ENCODE measurements at regions not wholly inside any gene's neighbourhood (a gene's known extent, or its start where the extent isn't known, plus 50 kb on each side); places are given as distances from the start of the nearest gene placed in this dataset.

DNA sequence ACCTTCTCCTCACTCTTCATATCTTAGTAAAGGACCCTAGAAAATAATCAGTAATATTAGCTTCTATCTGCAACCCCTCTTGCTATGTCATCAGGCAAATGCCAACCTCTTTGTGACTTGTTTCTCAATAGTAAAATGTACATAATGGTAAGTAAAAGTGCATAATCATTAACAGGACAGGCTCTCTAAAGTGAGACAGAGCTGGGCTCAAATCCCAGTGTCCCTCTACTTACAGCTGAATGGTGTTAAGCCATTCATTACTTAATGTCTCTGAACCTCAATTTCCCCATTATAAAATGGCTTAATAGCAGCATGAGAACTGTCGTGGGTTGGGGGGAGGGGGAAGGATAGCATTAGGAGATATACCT lies 62.6 kb upstream of the ATP11B start:
- Histone ChIP-seq H3K27ac (ENCODE audit: low read depth, low read length) (no peak overlapping the region), H3K36me3 (ENCODE audit: control insufficient read depth in 2 of 3, insufficient read depth in 3 of 3, low read length in 3 of 3) (no peaks in the 10 kb centered on the region), H3K4me1 (ENCODE audit: control insufficient read depth in 2 of 2, insufficient read depth in 2 of 2, low read length in 2 of 2) (no peaks in the 10 kb centered on the region), H3K27me3 (ENCODE audit: control insufficient read depth in 2 of 2, insufficient read depth in 2 of 2, low read length in 2 of 2) (no peaks in the 10 kb centered on the region), H3K9me3 (ENCODE audit: control insufficient read depth in 2 of 3, low read length in 3 of 3) (no peaks in the 10 kb centered on the region), H3K4me3 (ENCODE audit: low read length) (no peak overlapping the region)
- ChIA-PET POLR2A (interaction anchor here (0.6 kb wide), 1 partner anchor 146 kb away, joined by 4 read pairs; no protein-coding TSS in a partner anchor), CTCF (no interaction called here)
- H3K36me3 Mint-ChIP-seq: no peaks in the 10 kb centered on the region
- intact Hi-C loops (cut with micrococcal nuclease): no loop called here
- H3K4me3 Mint-ChIP-seq: no peak overlapping the region
- no peaks in the 10 kb centered on the region for H3K9me3 Mint-ChIP-seq
- DNase-seq (no peak), ATAC-seq (no peak)
- H3K4me1 Mint-ChIP-seq: peaks cover 0 to 8% (median 0%) of the 10 kb centered on the region in 7 donors
- H3K27ac Mint-ChIP-seq: no peak overlapping the region
- peaks cover 0 to 12% (median 10%) of the 10 kb centered on the region in 5 donors for H3K27me3 Mint-ChIP-seq

DNA sequence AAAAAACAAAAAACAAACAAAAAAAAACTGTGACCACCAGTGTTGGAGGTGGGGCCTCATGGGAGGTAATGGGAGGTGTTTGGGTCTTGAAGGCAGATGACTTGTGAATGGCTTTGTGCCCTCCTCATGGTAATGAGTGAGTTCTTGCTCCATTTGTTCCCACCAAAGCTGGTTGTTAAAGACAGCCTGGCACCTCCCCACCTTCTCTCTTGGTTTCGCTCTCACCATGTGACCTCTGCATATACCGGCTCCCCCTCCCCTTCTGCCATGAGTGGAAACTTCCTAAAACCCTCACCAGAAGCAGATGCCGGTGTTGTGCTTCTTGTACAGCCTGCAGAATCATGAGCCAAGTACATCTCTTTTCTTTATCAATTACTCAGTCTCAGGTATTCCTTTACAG lies 61.5 kb upstream of the ATP11B start:
- POLR2A ChIA-PET: no interaction called here
- CTCF ChIA-PET: no interaction called here
- Mint-ChIP-seq H3K9me3 (no peaks in the 10 kb centered on the region), H3K4me3 (no peak overlapping the region), H3K4me1 (peaks cover 0 to 8% (median 0%) of the 10 kb centered on the region in 7 donors), H3K36me3 (no peaks in the 10 kb centered on the region), H3K27me3 (peaks cover 0 to 12% (median 10%) of the 10 kb centered on the region in 5 donors), H3K27ac (no peak overlapping the region)
- H3K9me3 ChIP-seq (ENCODE audit: control insufficient read depth in 2 of 3, low read length in 3 of 3): no peaks in the 10 kb centered on the region
- no peaks in the 10 kb centered on the region for H3K27me3 ChIP-seq (ENCODE audit: control insufficient read depth in 2 of 2, insufficient read depth in 2 of 2, low read length in 2 of 2)
- no peaks in the 10 kb centered on the region for H3K4me1 ChIP-seq (ENCODE audit: control insufficient read depth in 2 of 2, insufficient read depth in 2 of 2, low read length in 2 of 2)
- H3K27ac ChIP-seq (ENCODE audit: low read depth, low read length): no peak overlapping the region
- intact Hi-C loops (cut with micrococcal nuclease): no loop called here
- ATAC-seq (no peak), DNase-seq (no peak)
- no peaks in the 10 kb centered on the region for H3K36me3 ChIP-seq (ENCODE audit: control insufficient read depth in 2 of 3, insufficient read depth in 3 of 3, low read length in 3 of 3)
- H3K4me3 ChIP-seq (ENCODE audit: low read length): no peak overlapping the region

DNA sequence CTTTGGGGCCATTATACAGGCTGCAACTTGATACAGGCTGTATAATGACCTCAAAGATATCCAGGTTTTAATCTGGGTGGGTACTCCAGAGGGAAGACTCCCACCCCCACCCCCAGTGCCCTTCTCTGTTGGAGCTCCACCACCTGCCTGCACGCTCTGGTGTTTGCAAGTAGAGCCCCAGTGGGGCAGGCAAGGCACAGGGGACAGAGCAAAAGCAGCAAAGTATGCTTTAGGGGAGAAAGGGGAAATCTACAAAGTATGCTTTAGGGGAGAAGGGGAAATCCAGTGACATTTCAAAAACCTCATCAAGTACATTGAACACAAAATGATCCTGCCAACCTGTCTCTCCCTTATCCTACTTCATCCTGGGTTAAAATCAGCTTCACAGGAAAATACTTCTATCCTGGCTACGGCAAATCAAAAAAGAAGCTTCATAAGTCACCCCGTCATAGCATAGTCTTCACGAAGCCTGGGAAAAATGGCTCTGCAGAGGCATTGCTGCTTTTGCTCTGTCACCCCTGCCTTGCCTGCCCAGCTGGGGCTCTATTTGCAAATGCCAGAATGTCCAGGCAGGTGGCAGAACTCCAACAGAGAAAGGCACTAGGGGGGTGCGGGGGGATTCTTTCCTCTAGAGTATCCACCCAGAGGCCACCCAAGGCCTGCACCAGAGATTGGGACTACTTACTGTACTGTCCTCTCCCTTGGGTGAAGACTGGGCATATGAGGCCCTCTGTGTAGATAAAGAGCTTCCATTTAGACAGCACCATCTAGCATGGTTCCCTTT lies 60.9 kb upstream of the ATP11B start:
- Mint-ChIP-seq H3K9me3 (no peaks in the 10 kb centered on the region), H3K27ac (no peak overlapping the region), H3K4me1 (peaks cover 0 to 8% (median 0%) of the 10 kb centered on the region in 7 donors), H3K36me3 (no peaks in the 10 kb centered on the region), H3K4me3 (no peak overlapping the region), H3K27me3 (peaks cover 0 to 12% (median 10%) of the 10 kb centered on the region in 5 donors)
- ATAC-seq (no peak), DNase-seq (no peak)
- no peaks in the 10 kb centered on the region for H3K4me1 ChIP-seq (ENCODE audit: control insufficient read depth in 2 of 2, insufficient read depth in 2 of 2, low read length in 2 of 2)
- no peaks in the 10 kb centered on the region for H3K27me3 ChIP-seq (ENCODE audit: control insufficient read depth in 2 of 2, insufficient read depth in 2 of 2, low read length in 2 of 2)
- no peaks in the 10 kb centered on the region for H3K36me3 ChIP-seq (ENCODE audit: control insufficient read depth in 2 of 3, insufficient read depth in 3 of 3, low read length in 3 of 3)
- H3K27ac ChIP-seq (ENCODE audit: low read depth, low read length): no peak overlapping the region
- CTCF ChIA-PET: no interaction called here
- intact Hi-C loops (cut with micrococcal nuclease): no loop called here
- POLR2A ChIA-PET: no interaction called here
- no peaks in the 10 kb centered on the region for H3K9me3 ChIP-seq (ENCODE audit: control insufficient read depth in 2 of 3, low read length in 3 of 3)
- no peak overlapping the region for H3K4me3 ChIP-seq (ENCODE audit: low read length)

DNA sequence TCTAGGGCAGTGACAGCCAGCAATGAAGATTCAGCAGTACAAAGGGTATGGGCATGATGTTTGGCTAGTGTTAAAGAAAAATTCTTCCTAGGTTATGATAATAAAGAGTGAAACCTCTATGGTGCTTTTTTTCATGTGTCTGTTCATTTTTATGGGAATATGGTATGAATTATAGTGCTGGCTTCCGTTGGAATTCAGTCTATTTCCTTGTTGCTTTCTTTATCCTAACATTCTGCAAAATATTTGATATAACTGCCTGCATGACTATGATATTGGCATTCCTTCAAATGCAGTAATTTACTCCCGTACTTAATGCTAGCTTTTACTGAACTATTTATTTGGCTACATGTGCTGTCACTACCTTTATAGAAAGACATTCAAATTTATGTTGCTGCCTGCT lies 57.6 kb upstream of the ATP11B start:
- peaks cover 2 to 17% (median 9%) of the 10 kb centered on the region in 5 donors for H3K27me3 Mint-ChIP-seq
- Histone ChIP-seq H3K4me1 (ENCODE audit: control insufficient read depth in 2 of 2, insufficient read depth in 2 of 2, low read length in 2 of 2) (no peaks in the 10 kb centered on the region), H3K36me3 (ENCODE audit: control insufficient read depth in 2 of 3, insufficient read depth in 3 of 3, low read length in 3 of 3) (no peaks in the 10 kb centered on the region), H3K9me3 (ENCODE audit: control insufficient read depth in 2 of 3, low read length in 3 of 3) (no peaks in the 10 kb centered on the region), H3K27me3 (ENCODE audit: control insufficient read depth in 2 of 2, insufficient read depth in 2 of 2, low read length in 2 of 2) (no peaks in the 10 kb centered on the region), H3K27ac (ENCODE audit: low read depth, low read length) (no peak overlapping the region), H3K4me3 (ENCODE audit: low read length) (no peak overlapping the region)
- intact Hi-C loops (cut with micrococcal nuclease): no loop called here
- ChIA-PET CTCF (interaction anchor here (0.7 kb wide), 1 partner anchor 19 kb away, joined by 3 read pairs; no protein-coding TSS in a partner anchor), POLR2A (no interaction called here)
- no peak for DNase-seq
- H3K36me3 Mint-ChIP-seq: no peaks in the 10 kb centered on the region
- ATAC-seq: no peak
- H3K9me3 Mint-ChIP-seq: peaks cover 0 to 2% (median 0%) of the 10 kb centered on the region in 11 donors
- no peak overlapping the region for H3K27ac Mint-ChIP-seq
- H3K4me3 Mint-ChIP-seq: no peak overlapping the region
- no peaks in the 10 kb centered on the region for H3K4me1 Mint-ChIP-seq

DNA sequence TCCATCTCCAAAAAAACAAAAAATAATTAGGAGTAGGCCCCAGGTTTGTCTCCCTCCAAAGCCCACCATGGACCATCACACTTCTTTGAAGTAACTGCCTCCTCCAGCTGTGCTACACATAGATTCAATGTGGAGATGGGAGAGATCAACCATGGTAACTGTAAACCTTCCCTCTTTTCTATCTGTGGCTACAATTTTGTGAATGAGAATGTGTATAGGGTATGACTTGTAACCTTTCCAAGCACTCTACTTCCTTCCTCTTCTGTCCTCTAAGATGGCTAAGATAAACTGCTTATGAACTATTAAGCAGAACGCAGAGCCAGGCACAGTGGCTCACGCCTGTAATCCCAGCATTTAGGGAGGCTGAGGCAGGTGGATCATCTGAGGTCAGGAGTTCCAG lies 55.5 kb upstream of the ATP11B start:
- Histone ChIP-seq H3K9me3 (ENCODE audit: control insufficient read depth in 2 of 3, low read length in 3 of 3) (no peaks in the 10 kb centered on the region), H3K4me3 (ENCODE audit: low read length) (no peak overlapping the region), H3K27ac (ENCODE audit: low read depth, low read length) (no peak overlapping the region), H3K4me1 (ENCODE audit: control insufficient read depth in 2 of 2, insufficient read depth in 2 of 2, low read length in 2 of 2) (no peaks in the 10 kb centered on the region), H3K36me3 (ENCODE audit: control insufficient read depth in 2 of 3, insufficient read depth in 3 of 3, low read length in 3 of 3) (no peaks in the 10 kb centered on the region), H3K27me3 (ENCODE audit: control insufficient read depth in 2 of 2, insufficient read depth in 2 of 2, low read length in 2 of 2) (no peaks in the 10 kb centered on the region)
- Mint-ChIP-seq H3K4me3 (no peak overlapping the region), H3K36me3 (no peaks in the 10 kb centered on the region), H3K27me3 (peaks cover 4 to 18% (median 11%) of the 10 kb centered on the region in 5 donors), H3K27ac (no peak overlapping the region), H3K4me1 (no peaks in the 10 kb centered on the region), H3K9me3 (peaks cover 0 to 2% (median 0%) of the 10 kb centered on the region in 11 donors)
- intact Hi-C loops (cut with micrococcal nuclease): no loop called here
- no peak for DNase-seq
- ATAC-seq: no peak
- POLR2A ChIA-PET: no interaction called here
- CTCF ChIA-PET: no interaction called here

DNA sequence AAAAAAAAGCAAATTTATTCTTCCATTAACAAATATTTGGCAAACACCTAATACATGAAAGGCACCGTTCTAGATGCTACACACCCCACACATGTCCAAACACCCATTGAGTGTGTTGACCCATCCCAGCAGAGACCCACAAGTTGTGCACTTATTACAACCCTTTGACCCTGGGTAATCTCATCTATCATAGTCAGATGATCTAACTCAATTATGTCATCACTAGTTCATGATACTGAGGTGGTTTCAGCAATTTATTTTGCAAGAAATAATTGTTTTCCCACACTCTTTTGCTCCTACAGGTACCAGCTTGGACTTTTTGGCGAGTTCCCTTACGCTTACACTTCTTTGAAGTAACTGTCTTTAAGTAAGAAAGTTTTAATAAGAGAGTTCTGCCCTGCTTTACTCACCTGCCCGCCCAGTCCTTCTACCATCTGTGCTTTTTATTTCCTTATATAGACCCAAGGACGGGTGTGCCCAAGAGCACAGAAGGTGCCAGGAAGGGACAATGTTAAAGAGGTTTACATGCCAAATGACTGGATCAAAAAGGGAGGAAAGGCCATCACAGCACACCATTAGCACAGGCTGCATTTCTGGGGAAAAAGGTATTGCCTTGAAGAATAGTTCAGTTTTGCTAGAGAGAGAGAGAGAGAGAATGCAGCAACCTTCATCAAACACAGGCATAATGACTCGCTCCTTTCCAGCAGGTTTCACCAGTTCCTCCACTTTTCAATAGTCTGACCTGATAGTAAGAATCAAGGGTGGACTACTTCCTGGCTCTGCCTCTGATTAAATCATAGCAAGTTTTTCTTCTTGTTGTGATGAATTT lies 54.5 kb upstream of the ATP11B start:
- H3K27ac ChIP-seq (ENCODE audit: low read depth, low read length): no peak overlapping the region
- DNase-seq: no peak
- Mint-ChIP-seq H3K4me3 (no peak overlapping the region), H3K27ac (no peak overlapping the region), H3K27me3 (peaks cover 4 to 17% (median 11%) of the 10 kb centered on the region in 5 donors), H3K4me1 (no peaks in the 10 kb centered on the region), H3K36me3 (no peaks in the 10 kb centered on the region), H3K9me3 (peaks cover 0 to 2% (median 0%) of the 10 kb centered on the region in 11 donors)
- H3K36me3 ChIP-seq (ENCODE audit: control insufficient read depth in 2 of 3, insufficient read depth in 3 of 3, low read length in 3 of 3): no peaks in the 10 kb centered on the region
- no peak overlapping the region for H3K4me3 ChIP-seq (ENCODE audit: low read length)
- H3K27me3 ChIP-seq (ENCODE audit: control insufficient read depth in 2 of 2, insufficient read depth in 2 of 2, low read length in 2 of 2): no peaks in the 10 kb centered on the region
- ATAC-seq: no peak
- no peaks in the 10 kb centered on the region for H3K4me1 ChIP-seq (ENCODE audit: control insufficient read depth in 2 of 2, insufficient read depth in 2 of 2, low read length in 2 of 2)
- ChIA-PET POLR2A (no interaction called here), CTCF (interaction anchor here (0.5 kb wide), 1 partner anchor 1799 kb away, joined by 3 read pairs; no protein-coding TSS in a partner anchor)
- intact Hi-C loops (cut with micrococcal nuclease): no loop called here
- H3K9me3 ChIP-seq (ENCODE audit: control insufficient read depth in 2 of 3, low read length in 3 of 3): no peaks in the 10 kb centered on the region

Data from naive thymus-derived CD4-positive, alpha-beta T cell (primary cell).